Omental fat pad (tissue), 3 donors: ENCODE measurements at regions not wholly inside any gene's neighbourhood (a gene's known extent, or its start where the extent isn't known, plus 50 kb on each side); places are given as distances from the start of the nearest gene placed in this dataset.
A peak's percentile ranks its signal among the peaks of the same experiment; 100 is the strongest.

Experiments
- ATAC-seq: fragments of 150-250 bp; one replicate; pipeline ENCODE4 v1.9.1; 2016; ENCODE audit warnings: mild to moderate bottlenecking, moderate library complexity; ENCODE audit not compliant: low FRiP score
- DNase-seq: peaks from one replicate; pipeline ENCODE4 v3.0.0-alpha.2; 2019; ENCODE audit warnings: low spot score
- TF ChIP-seq, protein P1 (sequence below), 3 donors: fragments of 450-650 bp; IDR thresholded peaks; one replicate each; pipeline ENCODE4 v1.5.1; 2016 to 2017; ENCODE audit warnings: antibody characterized with exemption in 3 of 3, mild to moderate bottlenecking in 3 of 3, moderate library complexity in 2 of 3

- ATAC-seq (peak; percentile 75), DNase-seq (no peak)
- TF ChIP-seq, protein P1, sequence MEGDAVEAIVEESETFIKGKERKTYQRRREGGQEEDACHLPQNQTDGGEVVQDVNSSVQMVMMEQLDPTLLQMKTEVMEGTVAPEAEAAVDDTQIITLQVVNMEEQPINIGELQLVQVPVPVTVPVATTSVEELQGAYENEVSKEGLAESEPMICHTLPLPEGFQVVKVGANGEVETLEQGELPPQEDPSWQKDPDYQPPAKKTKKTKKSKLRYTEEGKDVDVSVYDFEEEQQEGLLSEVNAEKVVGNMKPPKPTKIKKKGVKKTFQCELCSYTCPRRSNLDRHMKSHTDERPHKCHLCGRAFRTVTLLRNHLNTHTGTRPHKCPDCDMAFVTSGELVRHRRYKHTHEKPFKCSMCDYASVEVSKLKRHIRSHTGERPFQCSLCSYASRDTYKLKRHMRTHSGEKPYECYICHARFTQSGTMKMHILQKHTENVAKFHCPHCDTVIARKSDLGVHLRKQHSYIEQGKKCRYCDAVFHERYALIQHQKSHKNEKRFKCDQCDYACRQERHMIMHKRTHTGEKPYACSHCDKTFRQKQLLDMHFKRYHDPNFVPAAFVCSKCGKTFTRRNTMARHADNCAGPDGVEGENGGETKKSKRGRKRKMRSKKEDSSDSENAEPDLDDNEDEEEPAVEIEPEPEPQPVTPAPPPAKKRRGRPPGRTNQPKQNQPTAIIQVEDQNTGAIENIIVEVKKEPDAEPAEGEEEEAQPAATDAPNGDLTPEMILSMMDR (IDR thresholded peaks at IDR 0.05): peak in 2 of 3 donors; percentile 75 to 86
These were observed 120.8 kb upstream of the ZNF507 start for GRCh38 chr19:32224371-32225244.

DNA sequence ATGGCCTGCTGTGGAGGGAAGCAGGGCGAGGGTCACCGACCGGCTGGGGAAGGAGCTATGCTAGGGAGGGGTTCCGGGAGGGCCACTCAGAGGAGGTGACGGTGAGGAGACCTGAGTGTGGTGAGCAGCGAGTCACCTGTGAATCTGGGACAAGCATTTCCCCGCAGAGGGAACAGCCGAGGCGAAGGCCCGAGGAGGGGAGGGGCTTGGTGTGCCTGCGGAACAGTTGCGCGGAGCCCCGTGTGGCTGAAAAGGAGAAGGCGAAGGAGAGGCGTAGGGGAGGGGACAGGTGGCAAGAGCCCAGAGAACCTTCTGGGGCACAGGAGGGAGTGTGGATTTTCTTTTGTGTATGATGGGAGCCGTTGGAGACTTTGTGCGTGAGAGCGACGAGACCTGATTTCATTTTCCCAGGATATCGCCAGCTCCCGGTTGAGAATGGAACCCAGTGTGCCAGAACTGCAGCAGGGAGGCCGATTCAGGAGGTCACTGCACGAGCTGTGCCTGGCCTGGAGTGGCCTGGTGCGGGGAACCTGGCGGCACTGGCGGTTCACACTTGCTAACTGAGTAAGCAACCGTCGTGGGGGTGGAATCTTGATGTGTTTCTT, 117.7 kb upstream of the ZNF507 start:
- ATAC-seq (no peak), DNase-seq (no peak)
- TF ChIP-seq, protein P1 (IDR thresholded peaks at IDR 0.05): no peak

GRCh38 chr19:32230441-32230840, 115.0 kb upstream of the ZNF507 start:
- DNase-seq: no peak
- TF ChIP-seq, protein P1 (IDR thresholded peaks at IDR 0.05): no peak
- ATAC-seq: no peak

- ATAC-seq: no peak
- TF ChIP-seq, protein P1 (IDR thresholded peaks at IDR 0.05): no peak
- no peak for DNase-seq
These were observed 114.4 kb upstream of the ZNF507 start for GRCh38 chr19:32231020-32231419.

GRCh38 chr19:32231691-32232090, 113.7 kb upstream of the ZNF507 start:
- DNase-seq (no peak), ATAC-seq (no peak)
- TF ChIP-seq, protein P1 (IDR thresholded peaks at IDR 0.05): no peak

- TF ChIP-seq, protein P1 (IDR thresholded peaks at IDR 0.05): no peak
- ATAC-seq (no peak), DNase-seq (no peak)
These were observed 113.0 kb upstream of the ZNF507 start for GRCh38 chr19:32232449-32232848.

DNA sequence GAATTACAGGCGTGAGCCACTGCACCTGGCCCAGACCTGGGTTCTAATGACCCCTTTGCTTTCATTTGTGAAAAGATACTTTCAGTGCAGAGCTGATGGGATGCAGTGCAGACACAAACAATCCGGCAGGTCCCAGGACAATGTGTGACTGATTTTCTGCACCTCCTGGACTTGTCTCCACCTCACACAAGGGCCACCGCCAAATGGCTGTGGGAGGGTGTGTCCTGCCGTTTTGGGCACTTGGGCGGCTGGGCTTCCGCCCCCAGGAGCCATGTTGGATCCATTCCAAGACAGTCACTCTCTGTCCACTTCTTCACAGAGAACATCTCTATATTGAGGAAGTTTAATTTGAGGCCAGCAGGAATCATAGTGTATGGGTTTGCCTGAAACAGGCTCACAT, 112.3 kb upstream of the ZNF507 start:
- ATAC-seq (no peak), DNase-seq (no peak)
- TF ChIP-seq, protein P1 (IDR thresholded peaks at IDR 0.05): no peak
